HEK293T (cell line): ENCODE measurements at regions not wholly inside any gene's neighbourhood (a gene's known extent, or its start where the extent isn't known, plus 50 kb on each side); places are given as distances from the start of the nearest gene placed in this dataset.

Experiments
- CTCF ChIA-PET: fragments of 350-600 bp; formaldehyde crosslinking; extraction: SDS; loops from one replicate; lab custom pipeline; 2021; ENCODE audit warnings: antibody characterized with exemption, inconsistent platforms; lab: Yijun Ruan, JAX
- POLR2A ChIA-PET: fragments of 350-600 bp; formaldehyde crosslinking; extraction: SDS; loops from one replicate; lab custom pipeline; 2020; ENCODE audit warnings: antibody characterized with exemption, inconsistent platforms; lab: Yijun Ruan, JAX
- DNase-seq: peaks from one replicate; pipeline ENCODE4 v3.0.0; 2012; ENCODE audit warnings: mixed read lengths; ENCODE audit errors: extremely low spot score
- ARNT ChIP-seq: fragments of 450-650 bp; IDR thresholded peaks from 2 replicates; pipeline ENCODE4 v1.6.1; 2017; ENCODE audit warnings: mild to moderate bottlenecking
- BHLHE40 ChIP-seq: fragments of 450-650 bp; IDR thresholded peaks from 2 replicates; pipeline ENCODE4 v1.6.1; 2016; ENCODE audit warnings: mild to moderate bottlenecking, moderate library complexity, borderline replicate concordance
- CTBP1 ChIP-seq: fragments of 450-650 bp; IDR thresholded peaks from 2 replicates; pipeline ENCODE4 v1.6.1; 2016; ENCODE audit warnings: borderline replicate concordance
- ELF4 ChIP-seq: fragments of 450-650 bp; IDR thresholded peaks from 2 replicates; pipeline ENCODE4 v1.6.1; 2017; ENCODE audit warnings: antibody characterized with exemption
- FOXA1 ChIP-seq: fragments of 450-650 bp; IDR thresholded peaks from 2 replicates; pipeline ENCODE4 v1.6.1; 2016; ENCODE audit warnings: mild to moderate bottlenecking
- FOXK2 ChIP-seq: fragments of 450-650 bp; IDR thresholded peaks from 2 replicates; pipeline ENCODE4 v1.6.1; 2016; ENCODE audit warnings: mild to moderate bottlenecking
- FOXM1 ChIP-seq: fragments of 450-650 bp; IDR thresholded peaks from 2 replicates; pipeline ENCODE4 v1.6.1; 2017; ENCODE audit warnings: mild to moderate bottlenecking, borderline replicate concordance
- HDGF ChIP-seq: fragments of 450-650 bp; IDR thresholded peaks from 2 replicates; pipeline ENCODE4 v1.6.1; 2017; ENCODE audit warnings: antibody characterized with exemption, borderline replicate concordance
- L3MBTL2 ChIP-seq: fragments of 450-650 bp; conservative IDR thresholded peaks from 2 replicates; pipeline ENCODE4 v1.6.1; 2016; ENCODE audit warnings: mild to moderate bottlenecking
- LEF1 ChIP-seq: fragments of 450-650 bp; IDR thresholded peaks from 2 replicates; pipeline ENCODE4 v1.6.1; 2017; ENCODE audit warnings: mild to moderate bottlenecking, borderline replicate concordance
- NFRKB ChIP-seq: fragments of 450-650 bp; IDR thresholded peaks from 2 replicates; pipeline ENCODE4 v1.6.1; 2016; ENCODE audit warnings: mild to moderate bottlenecking, moderate library complexity
- PKNOX1 ChIP-seq: fragments of 450-650 bp; IDR thresholded peaks from 2 replicates; pipeline ENCODE4 v1.6.1; 2016
- SP1 ChIP-seq: fragments of 450-650 bp; IDR thresholded peaks from 2 replicates; pipeline ENCODE4 v1.6.1; 2017
- SUZ12 ChIP-seq: fragments of 450-650 bp; IDR thresholded peaks from 2 replicates; pipeline ENCODE4 v1.6.1; 2016; ENCODE audit warnings: mild to moderate bottlenecking
- TARDBP ChIP-seq: fragments of 450-650 bp; IDR thresholded peaks from 2 replicates; pipeline ENCODE4 v1.6.1; 2016
- ZNF384 ChIP-seq: fragments of 450-650 bp; IDR thresholded peaks from 2 replicates; pipeline ENCODE4 v1.6.1; 2016

GRCh38 chr5:82489683-82490082, 211.5 kb upstream of the RPS23 start:
- no peak for DNase-seq
- ChIA-PET CTCF (no interaction called here), POLR2A (no interaction called here)
- TF ChIP-seq LEF1 = no peak
- no peak for TF ChIP-seq ELF4
- no peak for TF ChIP-seq ZNF384
- TF ChIP-seq HDGF = no peak
- no peak for TF ChIP-seq PKNOX1
- TF ChIP-seq BHLHE40 = no peak
- no peak for TF ChIP-seq SUZ12
- TF ChIP-seq NFRKB = no peak
- TF ChIP-seq ARNT = no peak
- TF ChIP-seq FOXK2 = no peak
- no peak for TF ChIP-seq FOXM1
- no peak for TF ChIP-seq L3MBTL2
- TF ChIP-seq SP1 = no peak
- TF ChIP-seq FOXA1 = no peak
- TF ChIP-seq TARDBP = no peak
- no peak for TF ChIP-seq CTBP1

GRCh38 chr5:82487131-82487530, 209.0 kb upstream of the RPS23 start:
- CTCF ChIA-PET = no interaction called here
- DNase-seq = no peak
- TF ChIP-seq BHLHE40 = no peak
- POLR2A ChIA-PET = no interaction called here

GRCh38 chr5:82480331-82480730, 202.2 kb upstream of the RPS23 start:
- POLR2A ChIA-PET = no interaction called here
- DNase-seq = no peak
- CTCF ChIA-PET = no interaction called here
- TF ChIP-seq ARNT (no peak), SUZ12 (no peak), BHLHE40 (no peak), FOXA1 (no peak), PKNOX1 (no peak), ELF4 (no peak), FOXK2 (no peak), CTBP1 (no peak), TARDBP (no peak), SP1 (no peak), LEF1 (no peak), ZNF384 (no peak), FOXM1 (no peak), HDGF (no peak), L3MBTL2 (no peak), NFRKB (no peak)

GRCh38 chr5:82476155-82476554, 198.0 kb upstream of the RPS23 start:
- no peak for DNase-seq
- CTCF ChIA-PET = interaction anchor here (0.7 kb wide), 1 partner anchor 15 kb away, joined by 3 read pairs; no protein-coding TSS in a partner anchor
- no peak for TF ChIP-seq FOXA1
- TF ChIP-seq PKNOX1 = no peak
- TF ChIP-seq FOXK2 = no peak
- no peak for TF ChIP-seq ARNT
- no peak for TF ChIP-seq ELF4
- no peak for TF ChIP-seq LEF1
- no peak for TF ChIP-seq BHLHE40
- no peak for TF ChIP-seq SUZ12
- no peak for TF ChIP-seq SP1
- no peak for TF ChIP-seq L3MBTL2
- no peak for TF ChIP-seq FOXM1
- no peak for TF ChIP-seq CTBP1
- TF ChIP-seq NFRKB = no peak
- TF ChIP-seq HDGF = no peak

GRCh38 chr5:82473262-82473661, 195.1 kb upstream of the RPS23 start:
- TF ChIP-seq L3MBTL2 (no peak), TARDBP (no peak), LEF1 (no peak), NFRKB (no peak), ELF4 (no peak), ARNT (no peak), ZNF384 (no peak), BHLHE40 (no peak), FOXK2 (no peak), HDGF (no peak), FOXA1 (no peak)
- ChIA-PET POLR2A (no interaction called here), CTCF (no interaction called here)
- no peak for DNase-seq

More at GRCh38 chr5:82476155-82476554, 198.0 kb upstream of the RPS23 start:
- POLR2A ChIA-PET = no interaction called here

- DNase-seq = no peak
- POLR2A ChIA-PET = no interaction called here
- CTCF ChIA-PET = interaction anchor here (0.5 kb wide), 1 partner anchor 409 kb away, joined by 3 read pairs; no protein-coding TSS in a partner anchor
- TF ChIP-seq LEF1 = no peak
- TF ChIP-seq CTBP1 = no peak
- no peak for TF ChIP-seq NFRKB
- TF ChIP-seq ELF4 = no peak
- no peak for TF ChIP-seq SP1
Observed at GRCh38 chr5:82470185-82470994, 192.2 kb upstream of the RPS23 start.
